HepG2 (cell line): ENCODE measurements at regions not wholly inside any gene's neighbourhood (a gene's known extent, or its start where the extent isn't known, plus 50 kb on each side); places are given as distances from the start of the nearest gene placed in this dataset.

Experiments used
- ATF6 ChIP-seq: sonication (generic); formaldehyde crosslinking; conservative IDR thresholded peaks from 2 replicates; pipeline ENCODE4 v1.4.0; 2020; ENCODE audit warnings: missing genetic modification reagents
- TF ChIP-seq, protein P1 (sequence below): sonication (generic); formaldehyde crosslinking; IDR thresholded peaks from 2 replicates; pipeline ENCODE4 v1.5.0; 2020; ENCODE audit warnings: mild to moderate bottlenecking, missing genetic modification reagents, moderate library complexity

DNA sequence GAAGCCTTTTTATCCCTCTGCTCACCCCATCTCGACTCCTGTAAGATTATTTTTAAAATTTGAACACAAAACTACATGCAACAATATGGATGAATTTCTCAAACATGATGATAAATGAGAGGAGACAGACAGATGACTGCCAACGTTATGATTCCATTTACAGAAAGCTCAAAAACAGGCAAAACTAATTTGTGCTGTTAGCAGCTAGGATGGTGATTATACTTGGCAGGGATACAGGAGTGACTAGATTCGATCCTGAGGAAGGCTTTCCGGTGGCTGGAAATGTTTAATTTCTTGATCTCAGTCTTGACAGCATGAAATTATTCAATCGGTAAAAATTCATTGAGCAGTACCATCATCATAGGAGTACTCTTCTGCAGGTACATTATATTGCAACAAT is 163.4 kb upstream of the SH3BP4 start:
- TF ChIP-seq ATF6 (CRISPR knock-in tag), result no peak
- TF ChIP-seq, protein P1, sequence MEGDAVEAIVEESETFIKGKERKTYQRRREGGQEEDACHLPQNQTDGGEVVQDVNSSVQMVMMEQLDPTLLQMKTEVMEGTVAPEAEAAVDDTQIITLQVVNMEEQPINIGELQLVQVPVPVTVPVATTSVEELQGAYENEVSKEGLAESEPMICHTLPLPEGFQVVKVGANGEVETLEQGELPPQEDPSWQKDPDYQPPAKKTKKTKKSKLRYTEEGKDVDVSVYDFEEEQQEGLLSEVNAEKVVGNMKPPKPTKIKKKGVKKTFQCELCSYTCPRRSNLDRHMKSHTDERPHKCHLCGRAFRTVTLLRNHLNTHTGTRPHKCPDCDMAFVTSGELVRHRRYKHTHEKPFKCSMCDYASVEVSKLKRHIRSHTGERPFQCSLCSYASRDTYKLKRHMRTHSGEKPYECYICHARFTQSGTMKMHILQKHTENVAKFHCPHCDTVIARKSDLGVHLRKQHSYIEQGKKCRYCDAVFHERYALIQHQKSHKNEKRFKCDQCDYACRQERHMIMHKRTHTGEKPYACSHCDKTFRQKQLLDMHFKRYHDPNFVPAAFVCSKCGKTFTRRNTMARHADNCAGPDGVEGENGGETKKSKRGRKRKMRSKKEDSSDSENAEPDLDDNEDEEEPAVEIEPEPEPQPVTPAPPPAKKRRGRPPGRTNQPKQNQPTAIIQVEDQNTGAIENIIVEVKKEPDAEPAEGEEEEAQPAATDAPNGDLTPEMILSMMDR (CRISPR knock-in tag), result no peak
